H9 (cell line): ENCODE measurements at regions not wholly inside any gene's neighbourhood (a gene's known extent, or its start where the extent isn't known, plus 50 kb on each side); places are given as distances from the start of the nearest gene placed in this dataset.

Experiments used
- DNase-seq: peaks from one replicate; pipeline ENCODE4 v3.0.0-alpha.2; 2017
- H2AFZ ChIP-seq: one replicate; pipeline ENCODE4 v1.6.1; 2013; ENCODE audit warnings: mild to moderate bottlenecking, low read length, control low read depth, moderate library complexity
- H2AK5ac ChIP-seq: 2 replicates; pipeline ENCODE4 v1.6.1; 2013; ENCODE audit warnings: low read length, control low read depth, mixed read lengths; ENCODE audit not compliant: insufficient read length
- H2BK120ac ChIP-seq: one replicate; pipeline ENCODE4 v1.6.1; 2013; ENCODE audit warnings: low read depth, mild to moderate bottlenecking, low read length, control low read depth, inconsistent platforms; ENCODE audit not compliant: poor library complexity, severe bottlenecking
- H2BK12ac ChIP-seq: 2 replicates; pipeline ENCODE4 v1.6.1; 2013; ENCODE audit warnings: low read length, control low read depth, mixed read lengths, low read depth; ENCODE audit not compliant: insufficient read length
- H2BK15ac ChIP-seq: 2 replicates; pipeline ENCODE4 v1.6.1; 2013; ENCODE audit warnings: low read depth, low read length, control low read depth
- H2BK20ac ChIP-seq: one replicate; pipeline ENCODE4 v1.6.1; 2013; ENCODE audit warnings: low read depth, mild to moderate bottlenecking, low read length, control low read depth, inconsistent platforms; ENCODE audit not compliant: poor library complexity, severe bottlenecking
- H2BK5ac ChIP-seq: 2 replicates; pipeline ENCODE4 v1.6.1; 2013; ENCODE audit warnings: low read length, control low read depth, mixed read lengths; ENCODE audit not compliant: insufficient read length
- H3K14ac ChIP-seq: 2 replicates; pipeline ENCODE4 v1.6.1; 2013; ENCODE audit warnings: low read length, control low read depth; ENCODE audit not compliant: insufficient read depth
- H3K18ac ChIP-seq: 2 replicates; pipeline ENCODE4 v1.6.1; 2013; ENCODE audit warnings: low read depth, mild to moderate bottlenecking, mixed read lengths, low read length, control low read depth; ENCODE audit not compliant: insufficient read length
- H3K23ac ChIP-seq: 2 replicates; pipeline ENCODE4 v1.6.1; 2013; ENCODE audit warnings: low read length, control low read depth, mixed read lengths, low read depth; ENCODE audit not compliant: insufficient read length
- H3K23me2 ChIP-seq: 2 replicates; pipeline ENCODE4 v1.6.1; 2013; ENCODE audit warnings: low read depth, mild to moderate bottlenecking, mixed read lengths, low read length, control low read depth; ENCODE audit not compliant: insufficient read length, poor library complexity, severe bottlenecking
- H3K27ac ChIP-seq: 2 replicates; pipeline ENCODE4 v1.5.1; 2013; ENCODE audit warnings: low read length, control low read depth, mixed read lengths, low read depth; ENCODE audit not compliant: insufficient read length
- H3K27me3 ChIP-seq: 2 replicates; pipeline ENCODE4 v1.6.1; 2013; ENCODE audit warnings: low read length, control low read depth, inconsistent platforms; ENCODE audit not compliant: insufficient read depth
- H3K4ac ChIP-seq: 2 replicates; pipeline ENCODE4 v1.6.1; 2013; ENCODE audit warnings: low read depth, mild to moderate bottlenecking, control low read depth, inconsistent platforms, low read length, moderate library complexity
- H3K4me1 ChIP-seq: 2 replicates; pipeline ENCODE4 v1.6.1; 2013; ENCODE audit warnings: low read length, control low read depth, inconsistent platforms; ENCODE audit not compliant: insufficient read depth
- H3K4me2 ChIP-seq: 2 replicates; pipeline ENCODE4 v1.6.1; 2013; ENCODE audit warnings: low read length, control low read depth, mixed read lengths; ENCODE audit not compliant: insufficient read length, insufficient read depth
- H3K56ac ChIP-seq: 2 replicates; pipeline ENCODE4 v1.6.1; 2013; ENCODE audit warnings: low read depth, mild to moderate bottlenecking, mixed read lengths, low read length, control low read depth; ENCODE audit not compliant: insufficient read length
- H3K79me1 ChIP-seq: 2 replicates; pipeline ENCODE4 v1.6.1; 2013; ENCODE audit warnings: low read depth, mild to moderate bottlenecking, moderate library complexity, low read length, control low read depth, inconsistent platforms; ENCODE audit not compliant: insufficient read depth, poor library complexity, severe bottlenecking
- H3K79me2 ChIP-seq: 2 replicates; pipeline ENCODE4 v1.6.1; 2013; ENCODE audit warnings: low read length, control low read depth, inconsistent platforms; ENCODE audit not compliant: insufficient read depth
- H3K9ac ChIP-seq: 2 replicates; pipeline ENCODE4 v1.6.1; 2013; ENCODE audit warnings: low read length, control low read depth, mixed read lengths; ENCODE audit not compliant: insufficient read length; ENCODE audit errors: extremely low read depth
- H3K9me3 ChIP-seq: one replicate; pipeline ENCODE4 v1.6.1; 2013; ENCODE audit warnings: low read depth, low read length, inconsistent platforms; ENCODE audit not compliant: control insufficient read depth
- H3T11ph ChIP-seq: one replicate; pipeline ENCODE4 v1.6.1; 2013; ENCODE audit warnings: mild to moderate bottlenecking, low read length, control low read depth, inconsistent platforms
- H4K20me1 ChIP-seq: one replicate; pipeline ENCODE4 v1.6.1; 2013; ENCODE audit not compliant: control insufficient read depth, insufficient read length, insufficient read depth
- H4K5ac ChIP-seq: 2 replicates; pipeline ENCODE4 v1.6.1; 2013; ENCODE audit warnings: low read depth, mild to moderate bottlenecking, mixed read lengths, low read length, control low read depth; ENCODE audit not compliant: insufficient read length
- H4K8ac ChIP-seq: replicated peaks from 2 replicates; pipeline ENCODE4 v1.6.1; 2013; ENCODE audit warnings: low read length, control low read depth, mixed read lengths, low read depth; ENCODE audit not compliant: insufficient read length
- H4K91ac ChIP-seq: 2 replicates; pipeline ENCODE4 v1.6.1; 2013; ENCODE audit warnings: low read depth, mild to moderate bottlenecking, moderate library complexity, mixed read lengths, low read length, control low read depth; ENCODE audit not compliant: insufficient read length
- H3K27ac Mint-ChIP-seq, 3 experiments: 2 replicates in 2 of 3; 3 replicates in 1 of 3; pipeline ENCODE4 v1.8.0; 2020 to 2021; ENCODE audit warnings: mixed read lengths in 3 of 3, mild to moderate bottlenecking in 1 of 3, moderate library complexity in 1 of 3
- H3K27me3 Mint-ChIP-seq: 2 replicates; pipeline ENCODE4 v1.8.0; 2021; ENCODE audit warnings: low read depth, mild to moderate bottlenecking, moderate library complexity, mixed read lengths
- H3K36me3 Mint-ChIP-seq, 3 experiments: 2 replicates in 2 of 3; 3 replicates in 1 of 3; pipeline ENCODE4 v1.8.0; 2020 to 2021; ENCODE audit warnings: low read depth in 3 of 3, mixed read lengths in 3 of 3; ENCODE audit not compliant: insufficient read depth in 1 of 3
- H3K4me1 Mint-ChIP-seq, 2 experiments: 2 replicates each; pipeline ENCODE4 v1.8.0; 2020; ENCODE audit warnings: mixed read lengths in 2 of 2
- H3K4me3 Mint-ChIP-seq, 2 experiments: 2 replicates in 1 of 2; 3 replicates in 1 of 2; pipeline ENCODE4 v1.8.0; 2020 to 2021; ENCODE audit warnings: mild to moderate bottlenecking in 2 of 2, mixed read lengths in 2 of 2, moderate library complexity in 1 of 2
- H3K9me3 Mint-ChIP-seq, 2 experiments: 2 replicates in 1 of 2; 3 replicates in 1 of 2; pipeline ENCODE4 v1.8.0; 2020; ENCODE audit warnings: mild to moderate bottlenecking in 2 of 2, mixed read lengths in 2 of 2, moderate library complexity in 1 of 2
- CTCF ChIP-seq: fragments of 200-600 bp; sonication (generic); conservative IDR thresholded peaks from 3 replicates; pipeline ENCODE4 v1.8.0; 2021; ENCODE audit warnings: antibody characterized with exemption, mild to moderate bottlenecking
- whole genome bisulfite sequencing: extraction: QIAGEN DNeasy Blood & Tissue Kit; methylation state at CpG from one replicate; pipeline ENCODE4 v1.1.7; 2013; ENCODE audit warnings: missing lambda C conversion rate, low lambda C conversion rate, mixed read lengths; ENCODE audit not compliant: insufficient read length; ENCODE audit errors: extremely low coverage; 5-methylcytosine and 5-hydroxymethylcytosine counted together

DNA sequence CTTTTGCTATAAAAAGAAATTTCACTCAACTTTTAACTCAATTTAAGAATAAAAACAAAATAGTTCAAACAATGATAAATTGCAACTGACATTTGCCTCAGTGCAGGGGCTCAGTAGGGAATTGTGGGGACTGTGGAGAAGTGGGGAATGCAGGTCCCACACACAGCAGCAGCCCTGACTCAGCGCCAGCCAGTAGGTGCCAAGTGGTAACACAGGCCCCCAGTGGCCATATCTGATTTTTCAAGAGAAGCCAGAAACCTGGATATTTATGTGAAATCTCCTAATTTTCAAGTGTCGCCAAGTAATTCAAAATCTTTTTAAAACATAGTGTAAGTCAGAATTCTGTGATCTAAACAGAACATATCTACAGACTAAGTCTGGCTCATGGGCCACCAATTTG is 186.3 kb downstream of the EN1 start:
- 0 out of 2 replicates have a peak, but pooled peaks cover 2% of the 10 kb centered on the region for H3K79me2 ChIP-seq
- peak; percentile 53; the same call in 2 of the 3 replicates for TF ChIP-seq CTCF
- no peak overlapping the region for H3K27ac ChIP-seq
- H2BK15ac ChIP-seq, result no peak overlapping the region
- no peak overlapping the region for H3K18ac ChIP-seq
- H3K36me3 Mint-ChIP-seq, result no peaks in the 10 kb centered on the region
- no peaks in the 10 kb centered on the region for H3K9me3 ChIP-seq
- no peak overlapping the region for H4K91ac ChIP-seq
- no peak overlapping the region for H3K27ac Mint-ChIP-seq
- H3K79me1 ChIP-seq, result no peaks in the 10 kb centered on the region
- no peak overlapping the region for H3T11ph ChIP-seq
- H3K4me3 Mint-ChIP-seq, result no peak overlapping the region
- H2BK20ac ChIP-seq, result no peak overlapping the region
- no peak overlapping the region for H3K9ac ChIP-seq
- H3K4me2 ChIP-seq, result no peak overlapping the region
- no peak overlapping the region for H3K56ac ChIP-seq
- no peak overlapping the region for H3K23ac ChIP-seq
- no peak overlapping the region for H2AK5ac ChIP-seq
- H3K4ac ChIP-seq, result no peak overlapping the region
- H3K14ac ChIP-seq, result no peak overlapping the region
- H3K27me3 Mint-ChIP-seq, result peaks cover 12% of the 10 kb centered on the region
- no peak overlapping the region for H4K8ac ChIP-seq
- no peak overlapping the region for H2AFZ ChIP-seq
- no peak overlapping the region for H4K5ac ChIP-seq
- H3K4me1 ChIP-seq, result no peaks in the 10 kb centered on the region; the same call in 1 of the 2 replicates
- peaks cover 3 to 8% of the 10 kb centered on the region in 2 experiments; a peak in 3 of 4 replicates for H3K4me1 Mint-ChIP-seq
- H2BK5ac ChIP-seq, result no peak overlapping the region
- DNase-seq, result peak; percentile 34
- H2BK120ac ChIP-seq, result no peak overlapping the region
- H3K23me2 ChIP-seq, result no peaks in the 10 kb centered on the region
- no peak overlapping the region for H2BK12ac ChIP-seq
- WGBS, result no CpG with 5 or more reads among the region's 2 CpGs
- H3K27me3 ChIP-seq, result no peaks in the 10 kb centered on the region
- H3K9me3 Mint-ChIP-seq, result no peaks in the 10 kb centered on the region
- H4K20me1 ChIP-seq, result no peaks in the 10 kb centered on the region
